Vagina (tissue), 2 donors: ENCODE measurements at regions not wholly inside any gene's neighbourhood (a gene's known extent, or its start where the extent isn't known, plus 50 kb on each side); places are given as distances from the start of the nearest gene placed in this dataset.

Source experiments
- POLR2AphosphoS5 ChIP-seq, 2 donors: sonication (generic); formaldehyde crosslinking; IDR thresholded peaks; one replicate each; pipeline ENCODE4 v1.9.0; 2017; ENCODE audit warnings: antibody characterized with exemption in 2 of 2, mild to moderate bottlenecking in 2 of 2, low read depth in 1 of 2; ENCODE audit not compliant: insufficient read depth in 1 of 2
- TF ChIP-seq, protein P1 (sequence below), 3 experiments: fragments of 450-650 bp in 2 of 3; fragments of 200-600 bp in 1 of 3; sonication (generic) in 1 of 3; IDR thresholded peaks; one replicate each; pipeline ENCODE4 v1.5.1; 2017 to 2019; ENCODE audit warnings: antibody characterized with exemption in 3 of 3, mild to moderate bottlenecking in 2 of 3, moderate library complexity in 2 of 3

DNA sequence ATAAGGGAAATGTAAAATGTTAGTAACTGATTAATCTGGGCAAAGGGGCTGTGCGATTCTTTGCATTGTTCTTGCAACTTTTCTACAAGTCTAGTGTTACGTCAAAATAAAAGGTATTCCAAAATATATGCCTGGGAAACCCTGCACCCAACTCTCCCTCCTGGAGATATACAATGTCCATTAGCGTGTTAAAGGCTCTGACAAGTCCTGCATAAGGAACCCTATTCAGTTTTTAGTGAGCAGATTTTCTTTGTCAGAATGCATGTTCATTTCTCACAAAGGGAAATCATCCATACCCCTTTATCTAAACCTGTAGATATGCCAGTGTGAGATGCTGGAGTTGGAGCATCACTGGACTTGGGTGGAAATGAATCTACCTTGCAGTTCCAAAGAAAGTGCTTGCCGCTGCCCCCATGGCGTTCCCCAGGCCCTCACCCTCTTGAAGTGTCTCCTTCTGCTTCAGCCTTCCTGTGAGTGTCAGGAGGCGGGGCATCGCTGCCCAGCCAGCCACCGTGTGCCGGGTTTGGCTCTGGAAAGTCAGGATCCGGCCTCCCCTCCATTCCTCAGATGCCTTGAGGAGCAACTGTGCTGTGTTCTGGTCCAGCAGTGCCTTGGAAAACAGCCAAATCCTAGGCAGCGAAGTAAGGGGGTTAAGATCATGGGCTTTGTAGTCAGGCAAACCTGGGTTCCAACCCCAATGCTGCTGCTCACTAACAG, 85.5 kb downstream of the RMI2 start:
- TF ChIP-seq, protein P1, sequence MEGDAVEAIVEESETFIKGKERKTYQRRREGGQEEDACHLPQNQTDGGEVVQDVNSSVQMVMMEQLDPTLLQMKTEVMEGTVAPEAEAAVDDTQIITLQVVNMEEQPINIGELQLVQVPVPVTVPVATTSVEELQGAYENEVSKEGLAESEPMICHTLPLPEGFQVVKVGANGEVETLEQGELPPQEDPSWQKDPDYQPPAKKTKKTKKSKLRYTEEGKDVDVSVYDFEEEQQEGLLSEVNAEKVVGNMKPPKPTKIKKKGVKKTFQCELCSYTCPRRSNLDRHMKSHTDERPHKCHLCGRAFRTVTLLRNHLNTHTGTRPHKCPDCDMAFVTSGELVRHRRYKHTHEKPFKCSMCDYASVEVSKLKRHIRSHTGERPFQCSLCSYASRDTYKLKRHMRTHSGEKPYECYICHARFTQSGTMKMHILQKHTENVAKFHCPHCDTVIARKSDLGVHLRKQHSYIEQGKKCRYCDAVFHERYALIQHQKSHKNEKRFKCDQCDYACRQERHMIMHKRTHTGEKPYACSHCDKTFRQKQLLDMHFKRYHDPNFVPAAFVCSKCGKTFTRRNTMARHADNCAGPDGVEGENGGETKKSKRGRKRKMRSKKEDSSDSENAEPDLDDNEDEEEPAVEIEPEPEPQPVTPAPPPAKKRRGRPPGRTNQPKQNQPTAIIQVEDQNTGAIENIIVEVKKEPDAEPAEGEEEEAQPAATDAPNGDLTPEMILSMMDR (IDR thresholded peaks at IDR 0.05), result no peak
- no peak for TF ChIP-seq POLR2AphosphoS5 (IDR thresholded peaks at IDR 0.05; ENCODE audit: insufficient read depth in 1 of 2, low read depth in 1 of 2)
